Lung (tissue), 11 donors: ENCODE measurements at regions not wholly inside any gene's neighbourhood (a gene's known extent, or its start where the extent isn't known, plus 50 kb on each side); places are given as distances from the start of the nearest gene placed in this dataset.
"Not testable (repeated sequence)": the region's sequence is repeated elsewhere in the genome, so short reads cannot be mapped to it uniquely, and the experiment has no call there.

Experiments
- ATAC-seq: fragments of 200-7000 bp; cut with Tn5 transposase; one replicate; pipeline ENCODE4 v1.9.1; 2020; ENCODE audit warnings: moderate number of reproducible peaks; ENCODE audit not compliant: insufficient read depth, low FRiP score
- DNase-seq, 3 donors: peaks; one replicate each; pipeline ENCODE4 v3.0.0-alpha.2; 2013 to 2017
- H3K27ac ChIP-seq, 2 donors: one replicate each; pipeline ENCODE4 v1.5.1; 2013; ENCODE audit warnings: mild to moderate bottlenecking in 2 of 2, moderate library complexity in 2 of 2, control low read depth in 1 of 2, inconsistent platforms in 1 of 2, low read depth in 1 of 2, low read length in 1 of 2
- H3K27me3 ChIP-seq, 3 donors: one replicate each; pipeline ENCODE4 v1.5.1; 2013; ENCODE audit warnings: low read length in 2 of 3; ENCODE audit not compliant: control insufficient read depth in 3 of 3, insufficient read depth in 3 of 3
- H3K36me3 ChIP-seq, 4 donors: one replicate each; pipeline ENCODE4 v1.5.1; 2013; ENCODE audit warnings: low read length in 4 of 4, mild to moderate bottlenecking in 1 of 4, moderate library complexity in 1 of 4; ENCODE audit not compliant: control insufficient read depth in 4 of 4, insufficient read depth in 4 of 4
- H3K4me1 ChIP-seq, 5 donors: one replicate each; pipeline ENCODE4 v1.5.1; 2013; ENCODE audit warnings: low read length in 5 of 5, mild to moderate bottlenecking in 2 of 5, moderate library complexity in 1 of 5; ENCODE audit not compliant: control insufficient read depth in 5 of 5, insufficient read depth in 5 of 5
- H3K4me3 ChIP-seq: one replicate; pipeline ENCODE4 v1.5.1; 2013; ENCODE audit warnings: mild to moderate bottlenecking, control low read depth, moderate library complexity
- H3K9ac ChIP-seq, 2 donors: one replicate each; pipeline ENCODE4 v1.5.1; 2013; ENCODE audit warnings: low read length in 2 of 2, control low read depth in 1 of 2; ENCODE audit not compliant: insufficient read depth in 1 of 2
- H3K9me3 ChIP-seq, 4 donors: one replicate each; pipeline ENCODE4 v1.5.1; 2013; ENCODE audit warnings: low read length in 3 of 4, mild to moderate bottlenecking in 1 of 4, moderate library complexity in 1 of 4; ENCODE audit not compliant: control insufficient read depth in 4 of 4, insufficient read depth in 3 of 4
- CTCF ChIP-seq: IDR thresholded peaks from 2 replicates; pipeline ENCODE4 v1.5.1; 2012; ENCODE audit warnings: mild to moderate bottlenecking; ENCODE audit errors: control extremely low read depth, extremely low read depth
- WGBS, 2 donors: extraction: QIAGEN DNeasy Blood & Tissue Kit; methylation state at CpG; one replicate each; pipeline ENCODE4 v1.1.7; 2013; 5-methylcytosine and 5-hydroxymethylcytosine counted together
- donor health status: control.
- donor health status: control.
- donor health status: Bipolar disorder and iron deficiency.
- donor health status: healthy.
- donor health status: DM: yes; HTN: yes; CAD: no.

- ATAC-seq (no peak), DNase-seq (no peak)
- Histone ChIP-seq H3K4me3 (no peak overlapping the region), H3K9me3 (peaks cover 0 to 2% (median 0%) of the 10 kb centered on the region in 4 donors), H3K9ac (no peak overlapping the region), H3K4me1 (peaks cover 0 to 8% (median 0%) of the 10 kb centered on the region in 5 donors), H3K36me3 (no peaks in the 10 kb centered on the region), H3K27ac (no peak overlapping the region), H3K27me3 (no peaks in the 10 kb centered on the region)
- 87 to 98% methylated on average over 2 of the region's 2 CpGs for WGBS, 2 donors
- TF ChIP-seq CTCF: no peak
Observed at GRCh38 chr7:69443136-69443535, 155.1 kb upstream of the AUTS2 start.

- Histone ChIP-seq H3K36me3 (no peaks in the 10 kb centered on the region), H3K4me3 (no peak overlapping the region), H3K9me3 (peaks cover 0 to 2% (median 0%) of the 10 kb centered on the region in 4 donors), H3K9ac (no peak overlapping the region), H3K27ac (no peak overlapping the region), H3K27me3 (no peaks in the 10 kb centered on the region), H3K4me1 (no peaks in the 10 kb centered on the region)
- DNase-seq (no peak), ATAC-seq (no peak)
- TF ChIP-seq CTCF: no peak
- 93 to 94% methylated on average over 11 of the region's 11 CpGs for WGBS, 2 donors
Observed at GRCh38 chr7:69445541-69445940, 152.7 kb upstream of the AUTS2 start.

- H3K27me3 ChIP-seq, H3K36me3 ChIP-seq, H3K9ac ChIP-seq, H3K4me1 ChIP-seq, H3K27ac ChIP-seq, H3K9me3 ChIP-seq, ATAC-seq, DNase-seq, H3K4me3 ChIP-seq: not testable (repeated sequence)
- WGBS, 2 donors: 96 to 99% methylated on average over 7 of the region's 7 CpGs
Observed at GRCh38 chr7:69446213-69446612, 152.1 kb upstream of the AUTS2 start.

- Histone ChIP-seq H3K27me3 (no peaks in the 10 kb centered on the region), H3K36me3 (no peaks in the 10 kb centered on the region), H3K4me3 (no peak overlapping the region), H3K27ac (no peak overlapping the region), H3K9ac (no peak overlapping the region), H3K4me1 (no peaks in the 10 kb centered on the region), H3K9me3 (peaks cover 0 to 2% (median 0%) of the 10 kb centered on the region in 4 donors)
- ATAC-seq (no peak), DNase-seq (peak in 1 of 3 donors; percentile 47)
- no peak for TF ChIP-seq CTCF
- 88 to 93% methylated on average over 14 of the region's 14 CpGs for WGBS, 2 donors
Observed at GRCh38 chr7:69448071-69448470, 150.2 kb upstream of the AUTS2 start.
